ENCODE measurements at regions not wholly inside any gene's neighbourhood (a gene's known extent, or its start where the extent isn't known, plus 50 kb on each side); places are given as distances from the start of the nearest gene placed in this dataset.

GRCh38 chr5:104071887-104072286 lies 509.3 kb upstream of the NUDT12 start:
- CTCF ChIA-PET (ENCODE audit: unreplicated experiment): no interaction called here
- BruUV-seq (replicated peaks): no TSS peak
- H3K9me3 ChIP-seq (ENCODE audit: low read length): no peaks in the 10 kb centered on the region

GRCh38 chr5:104062621-104063377 lies 500.2 kb upstream of the NUDT12 start:
- Histone ChIP-seq H3K9me2 (ENCODE audit: insufficient read depth, low read length) (no peaks in the 10 kb centered on the region), H3K9me3 (ENCODE audit: low read length) (no peaks in the 10 kb centered on the region), H2AFZ (ENCODE audit: low read length) (no peak overlapping the region), H4K20me1 (ENCODE audit: insufficient read depth, low read length) (no peaks in the 10 kb centered on the region), H3K4me3 (ENCODE audit: low read depth, low read length, poor library complexity, severe bottlenecking) (no peak overlapping the region), H3K79me2 (ENCODE audit: insufficient read depth, low read depth, low read length) (no peaks in the 10 kb centered on the region), H3K4me2 (ENCODE audit: low read length) (no peak overlapping the region), H3K36me3 (ENCODE audit: insufficient read depth, low read length) (no peaks in the 10 kb centered on the region), H3K27ac (ENCODE audit: low read depth, low read length, poor library complexity, severe bottlenecking) (no peak overlapping the region), H3K4me1 (ENCODE audit: insufficient read depth, low read length, poor library complexity, severe bottlenecking) (no peaks in the 10 kb centered on the region)
- intact Hi-C loops (cut with micrococcal nuclease; ENCODE audit: unreplicated experiment): no loop called here
- ChIA-PET CTCF (ENCODE audit: unreplicated experiment) (no interaction called here), POLR2A (interaction anchor here (0.7 kb wide), 1 partner anchor 30 kb away, joined by 3 read pairs; no protein-coding TSS in a partner anchor)
- BruUV-seq (replicated peaks): no TSS peak
- DNase-seq (ENCODE audit: low spot score): no peak
- TF ChIP-seq EZH2phosphoT487 (IDR thresholded peaks at IDR 0.05; ENCODE audit: borderline replicate concordance, low read depth, low read length) (no peak), CTCF (conservative IDR thresholded peaks at IDR 0.05; ENCODE audit: low read length) (no peak)

More at GRCh38 chr5:104071887-104072286, 509.3 kb upstream of the NUDT12 start:
- no peak overlapping the region for H3K27ac ChIP-seq (ENCODE audit: low read depth, low read length, poor library complexity, severe bottlenecking)
- TF ChIP-seq CTCF (conservative IDR thresholded peaks at IDR 0.05; ENCODE audit: low read length): no peak
- no peak for TF ChIP-seq EZH2phosphoT487 (IDR thresholded peaks at IDR 0.05; ENCODE audit: borderline replicate concordance, low read depth, low read length)
- intact Hi-C loops (cut with micrococcal nuclease; ENCODE audit: unreplicated experiment): no loop called here
- no peak overlapping the region for H3K4me3 ChIP-seq (ENCODE audit: low read depth, low read length, poor library complexity, severe bottlenecking)
- no peak overlapping the region for H2AFZ ChIP-seq (ENCODE audit: low read length)
- no peaks in the 10 kb centered on the region for H3K4me1 ChIP-seq (ENCODE audit: insufficient read depth, low read length, poor library complexity, severe bottlenecking)
- no peaks in the 10 kb centered on the region for H3K79me2 ChIP-seq (ENCODE audit: insufficient read depth, low read depth, low read length)
- no peak overlapping the region for H3K4me2 ChIP-seq (ENCODE audit: low read length)
- POLR2A ChIA-PET: interaction anchor here (0.6 kb wide), 1 partner anchor 102 kb away, joined by 3 read pairs; no protein-coding TSS in a partner anchor
- no peaks in the 10 kb centered on the region for H3K9me2 ChIP-seq (ENCODE audit: insufficient read depth, low read length)
- DNase-seq (ENCODE audit: low spot score): no peak
- H3K36me3 ChIP-seq (ENCODE audit: insufficient read depth, low read length): no peaks in the 10 kb centered on the region
- no peaks in the 10 kb centered on the region for H4K20me1 ChIP-seq (ENCODE audit: insufficient read depth, low read length)

GRCh38 chr5:104061707-104062106 lies 499.1 kb upstream of the NUDT12 start:
- no peaks in the 10 kb centered on the region for H3K9me3 ChIP-seq (ENCODE audit: low read length)
- no peak overlapping the region for H3K4me3 ChIP-seq (ENCODE audit: low read depth, low read length, poor library complexity, severe bottlenecking)
- H3K36me3 ChIP-seq (ENCODE audit: insufficient read depth, low read length): no peaks in the 10 kb centered on the region
- ChIA-PET CTCF (ENCODE audit: unreplicated experiment) (no interaction called here), POLR2A (interaction anchor here (0.7 to 1.3 kb wide), 2 partner anchors 31 to 78 kb away, joined by 3 read pairs; no protein-coding TSS in a partner anchor)
- H3K4me2 ChIP-seq (ENCODE audit: low read length): no peak overlapping the region
- no peaks in the 10 kb centered on the region for H3K4me1 ChIP-seq (ENCODE audit: insufficient read depth, low read length, poor library complexity, severe bottlenecking)
- no TSS peak for BruUV-seq (replicated peaks)
- H2AFZ ChIP-seq (ENCODE audit: low read length): no peak overlapping the region
- TF ChIP-seq EZH2phosphoT487 (IDR thresholded peaks at IDR 0.05; ENCODE audit: borderline replicate concordance, low read depth, low read length): no peak
- no peak for TF ChIP-seq CTCF (conservative IDR thresholded peaks at IDR 0.05; ENCODE audit: low read length)
- no peaks in the 10 kb centered on the region for H3K79me2 ChIP-seq (ENCODE audit: insufficient read depth, low read depth, low read length)
- DNase-seq (ENCODE audit: low spot score): no peak
- H3K27ac ChIP-seq (ENCODE audit: low read depth, low read length, poor library complexity, severe bottlenecking): no peak overlapping the region
- no peaks in the 10 kb centered on the region for H3K9me2 ChIP-seq (ENCODE audit: insufficient read depth, low read length)
- no peaks in the 10 kb centered on the region for H4K20me1 ChIP-seq (ENCODE audit: insufficient read depth, low read length)
- intact Hi-C loops (cut with micrococcal nuclease; ENCODE audit: unreplicated experiment): no loop called here
